OCI-LY7 (cell line): ENCODE measurements at regions not wholly inside any gene's neighbourhood (a gene's known extent, or its start where the extent isn't known, plus 50 kb on each side); places are given as distances from the start of the nearest gene placed in this dataset.

Source experiments
- BruUV-seq: library from RNA; stranded (reverse); fragments of 400-500 nt; replicated peaks from 2 replicates; lab custom pipeline; 2021; lab: Mats Ljungman, UMichigan
- CTCF ChIA-PET: fragments of 300-600 bp; sonication (Branson Sonifier 250); formaldehyde crosslinking; loops from one replicate; lab custom pipeline; 2022; ENCODE audit warnings: antibody characterized with exemption; ENCODE audit not compliant: unreplicated experiment; lab: Charles Lee
- POLR2A ChIA-PET: fragments of 300-600 bp; sonication (Branson Sonifier 250); formaldehyde crosslinking; loops from one replicate; lab custom pipeline; 2022; ENCODE audit warnings: antibody characterized with exemption; lab: Charles Lee
- DNase-seq: peaks from one replicate; pipeline ENCODE4 v3.0.0-alpha.2; 2015; ENCODE audit warnings: low spot score
- H2AFZ ChIP-seq: fragments of 200-600 bp; sonication (generic), shearing (Covaris generic); 2 replicates; pipeline ENCODE4 v1.6.1; 2014; ENCODE audit warnings: mild to moderate bottlenecking, antibody characterized with exemption, low read length, moderate library complexity
- H3K27ac ChIP-seq: fragments of 200-600 bp; sonication (generic); 2 replicates; pipeline ENCODE4 v1.5.1; 2014; ENCODE audit warnings: mixed run types, low read depth, mild to moderate bottlenecking, moderate library complexity, low read length, inconsistent platforms; ENCODE audit not compliant: poor library complexity, severe bottlenecking
- H3K36me3 ChIP-seq: fragments of 200-600 bp; sonication (generic); 2 replicates; pipeline ENCODE4 v1.6.1; 2014; ENCODE audit warnings: mild to moderate bottlenecking, antibody characterized with exemption, low read length, moderate library complexity, mixed read lengths; ENCODE audit not compliant: insufficient read depth
- H3K4me1 ChIP-seq: fragments of 200-600 bp; sonication (generic); 2 replicates; pipeline ENCODE4 v1.5.1; 2014; ENCODE audit warnings: mild to moderate bottlenecking, low read length; ENCODE audit not compliant: insufficient read depth, poor library complexity, severe bottlenecking
- H3K4me2 ChIP-seq: fragments of 200-600 bp; sonication (generic); 2 replicates; pipeline ENCODE4 v1.6.1; 2014; ENCODE audit warnings: mild to moderate bottlenecking, low read length
- H3K4me3 ChIP-seq: fragments of 200-600 bp; sonication (generic); 2 replicates; pipeline ENCODE4 v1.5.1; 2014; ENCODE audit warnings: mild to moderate bottlenecking, low read depth, low read length; ENCODE audit not compliant: poor library complexity, severe bottlenecking
- H3K79me2 ChIP-seq: fragments of 200-600 bp; sonication (generic); 2 replicates; pipeline ENCODE4 v1.6.1; 2016; ENCODE audit warnings: low read depth, mild to moderate bottlenecking, low read length, moderate library complexity, mixed read lengths; ENCODE audit not compliant: insufficient read depth
- H3K9me2 ChIP-seq: fragments of 200-600 bp; sonication (generic); 2 replicates; pipeline ENCODE4 v1.6.1; 2016; ENCODE audit warnings: mild to moderate bottlenecking, low read length, mixed read lengths; ENCODE audit not compliant: insufficient read depth
- H3K9me3 ChIP-seq: fragments of 200-600 bp; sonication (generic); 2 replicates; pipeline ENCODE4 v1.6.1; 2014; ENCODE audit warnings: mild to moderate bottlenecking, mixed run types, low read length, mixed read lengths
- H4K20me1 ChIP-seq: fragments of 200-600 bp; sonication (generic); 2 replicates; pipeline ENCODE4 v1.6.1; 2014; ENCODE audit warnings: mild to moderate bottlenecking, antibody characterized with exemption, low read length, moderate library complexity, mixed read lengths; ENCODE audit not compliant: insufficient read depth
- EZH2phosphoT487 ChIP-seq: fragments of 200-600 bp; sonication (generic); IDR thresholded peaks from 2 replicates; pipeline ENCODE4 v1.6.1; 2018; ENCODE audit warnings: low read depth, borderline replicate concordance, mild to moderate bottlenecking, mixed run types, antibody characterized with exemption, low read length, moderate library complexity, mixed read lengths
- intact Hi-C: fragments of 100-400 bp; cut with micrococcal nuclease; formaldehyde crosslinking; loops from one replicate; pipeline ENCODE4 v1.10.0; 2022; ENCODE audit not compliant: unreplicated experiment
- TF ChIP-seq, protein P1 (sequence below): fragments of 200-600 bp; sonication (generic); conservative IDR thresholded peaks from 2 replicates; pipeline ENCODE4 v1.5.1; 2014; ENCODE audit warnings: mild to moderate bottlenecking, antibody characterized with exemption, low read length, moderate library complexity, mixed read lengths

DNA sequence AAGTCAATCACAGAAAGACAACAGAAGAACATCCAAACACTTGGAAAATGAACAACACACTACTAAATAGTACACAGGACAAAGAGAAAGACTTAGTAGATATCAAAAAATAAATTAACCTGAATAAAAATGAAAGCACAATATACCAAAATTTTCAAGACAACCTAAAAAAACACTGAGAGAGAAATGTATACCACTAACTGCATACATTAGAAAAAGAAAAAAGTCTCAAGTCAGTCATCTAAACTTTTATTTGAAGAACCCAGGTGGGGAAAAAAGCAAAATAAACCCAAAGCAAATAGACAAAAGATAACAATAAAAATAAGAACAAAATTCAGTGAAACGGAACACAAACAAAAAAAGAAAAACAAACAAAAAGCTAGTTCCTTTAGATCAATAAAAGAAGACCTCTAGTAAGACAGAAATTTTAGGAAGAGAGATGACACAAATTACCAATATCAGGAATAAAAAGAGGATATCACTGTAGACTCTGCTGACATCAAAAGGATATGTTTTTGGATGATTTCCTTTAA, 172.8 kb downstream of the TRIM27 start:
- no peaks in the 10 kb centered on the region for H3K4me1 ChIP-seq
- no peak overlapping the region for H3K4me2 ChIP-seq
- ChIA-PET CTCF (no interaction called here), POLR2A (no interaction called here)
- H2AFZ ChIP-seq = no peak overlapping the region
- no peak overlapping the region for H3K4me3 ChIP-seq
- H3K9me2 ChIP-seq = no peaks in the 10 kb centered on the region
- H3K36me3 ChIP-seq = no peaks in the 10 kb centered on the region
- no TSS peak for BruUV-seq
- no peak overlapping the region for H3K27ac ChIP-seq
- no peak for DNase-seq
- H3K9me3 ChIP-seq = peaks cover 5% of the 10 kb centered on the region; the same call in 1 of the 2 replicates
- TF ChIP-seq EZH2phosphoT487 = no peak
- TF ChIP-seq, protein P1, sequence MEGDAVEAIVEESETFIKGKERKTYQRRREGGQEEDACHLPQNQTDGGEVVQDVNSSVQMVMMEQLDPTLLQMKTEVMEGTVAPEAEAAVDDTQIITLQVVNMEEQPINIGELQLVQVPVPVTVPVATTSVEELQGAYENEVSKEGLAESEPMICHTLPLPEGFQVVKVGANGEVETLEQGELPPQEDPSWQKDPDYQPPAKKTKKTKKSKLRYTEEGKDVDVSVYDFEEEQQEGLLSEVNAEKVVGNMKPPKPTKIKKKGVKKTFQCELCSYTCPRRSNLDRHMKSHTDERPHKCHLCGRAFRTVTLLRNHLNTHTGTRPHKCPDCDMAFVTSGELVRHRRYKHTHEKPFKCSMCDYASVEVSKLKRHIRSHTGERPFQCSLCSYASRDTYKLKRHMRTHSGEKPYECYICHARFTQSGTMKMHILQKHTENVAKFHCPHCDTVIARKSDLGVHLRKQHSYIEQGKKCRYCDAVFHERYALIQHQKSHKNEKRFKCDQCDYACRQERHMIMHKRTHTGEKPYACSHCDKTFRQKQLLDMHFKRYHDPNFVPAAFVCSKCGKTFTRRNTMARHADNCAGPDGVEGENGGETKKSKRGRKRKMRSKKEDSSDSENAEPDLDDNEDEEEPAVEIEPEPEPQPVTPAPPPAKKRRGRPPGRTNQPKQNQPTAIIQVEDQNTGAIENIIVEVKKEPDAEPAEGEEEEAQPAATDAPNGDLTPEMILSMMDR = no peak
- H4K20me1 ChIP-seq = no peaks in the 10 kb centered on the region
- H3K79me2 ChIP-seq = no peaks in the 10 kb centered on the region
- intact Hi-C loops = no loop called here

DNA sequence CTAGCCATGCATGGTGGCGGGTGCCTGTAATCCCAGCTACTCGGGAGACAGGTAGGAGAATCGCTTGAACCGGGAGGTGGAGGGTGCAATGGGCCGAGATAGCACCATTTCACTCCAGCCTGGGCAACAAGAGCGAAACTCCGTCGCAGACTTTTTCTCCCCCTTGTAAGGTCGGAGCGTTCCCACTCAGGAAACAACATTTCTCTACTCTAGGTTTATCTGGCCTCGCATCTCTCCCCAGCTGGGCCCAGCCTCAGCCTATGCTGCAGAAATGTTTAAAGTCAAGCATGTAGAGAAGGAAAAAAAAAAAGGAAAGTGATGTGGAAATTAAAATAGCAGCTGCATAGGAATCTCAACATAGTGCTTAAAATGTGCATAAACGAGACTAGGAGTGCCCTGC, 172.3 kb downstream of the TRIM27 start:
- H3K4me2 ChIP-seq = no peak overlapping the region
- ChIA-PET CTCF (no interaction called here), POLR2A (no interaction called here)
- H3K36me3 ChIP-seq = no peaks in the 10 kb centered on the region
- TF ChIP-seq, protein P1 = no peak
- TF ChIP-seq EZH2phosphoT487 = no peak
- H3K4me1 ChIP-seq = no peaks in the 10 kb centered on the region
- no peak overlapping the region for H2AFZ ChIP-seq
- no TSS peak for BruUV-seq
- no peak for DNase-seq
- H3K79me2 ChIP-seq = no peaks in the 10 kb centered on the region
- peaks cover 5% of the 10 kb centered on the region; the same call in 1 of the 2 replicates for H3K9me3 ChIP-seq
- H3K9me2 ChIP-seq = no peaks in the 10 kb centered on the region
- no peaks in the 10 kb centered on the region for H4K20me1 ChIP-seq
- H3K4me3 ChIP-seq = no peak overlapping the region
- intact Hi-C loops = no loop called here
- H3K27ac ChIP-seq = no peak overlapping the region

DNA sequence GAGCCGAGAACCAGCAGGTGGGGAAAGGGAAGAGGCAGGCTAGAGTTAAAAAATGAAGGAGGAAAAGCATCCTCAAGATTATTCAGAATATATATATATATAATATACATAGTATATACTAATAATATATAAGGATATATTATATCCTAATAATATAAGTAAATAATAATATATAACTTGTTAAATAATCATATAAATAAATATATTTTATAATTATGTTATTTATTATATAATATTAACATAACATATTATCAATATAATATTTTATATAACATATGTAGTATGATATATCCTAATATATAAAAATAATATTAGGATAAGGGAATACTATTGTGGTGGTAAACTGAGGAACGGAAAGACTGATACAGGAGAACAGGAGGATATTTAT, 171.8 kb downstream of the TRIM27 start:
- Histone ChIP-seq H3K4me2 (no peak overlapping the region), H3K4me3 (no peak overlapping the region), H2AFZ (no peak overlapping the region), H3K4me1 (no peaks in the 10 kb centered on the region), H3K9me2 (no peaks in the 10 kb centered on the region), H3K36me3 (no peaks in the 10 kb centered on the region), H3K79me2 (no peaks in the 10 kb centered on the region), H4K20me1 (no peaks in the 10 kb centered on the region), H3K27ac (no peak overlapping the region), H3K9me3 (peaks cover 5% of the 10 kb centered on the region; the same call in 1 of the 2 replicates)
- ChIA-PET CTCF (no interaction called here), POLR2A (interaction anchor here (0.7 kb wide), 1 partner anchor 59 kb away, joined by 3 read pairs; no protein-coding TSS in a partner anchor)
- DNase-seq = no peak
- intact Hi-C loops = no loop called here
- no TSS peak for BruUV-seq
- TF ChIP-seq EZH2phosphoT487 = no peak
